Ascending aorta (tissue), 2 donors: ENCODE measurements at regions not wholly inside any gene's neighbourhood (a gene's known extent, or its start where the extent isn't known, plus 50 kb on each side); places are given as distances from the start of the nearest gene placed in this dataset.

Experiments
- DNase-seq, 2 donors: peaks; one replicate each; pipeline ENCODE4 v3.0.0-alpha.2; 2019; ENCODE audit warnings: low spot score in 2 of 2
- H3K27ac ChIP-seq, 2 donors: fragments of 200-600 bp; sonication (generic); one replicate each; pipeline ENCODE4 v1.5.1; 2016 to 2017; ENCODE audit warnings: mild to moderate bottlenecking in 1 of 2
- H3K27me3 ChIP-seq: fragments of 200-600 bp; sonication (generic); one replicate; pipeline ENCODE4 v1.5.1; 2017
- H3K36me3 ChIP-seq, 2 donors: fragments of 200-600 bp; sonication (generic); one replicate each; pipeline ENCODE4 v1.5.1; 2016
- H3K4me1 ChIP-seq, 2 donors: fragments of 200-600 bp; sonication (generic); one replicate each; pipeline ENCODE4 v1.5.1; 2016 to 2017; ENCODE audit warnings: mild to moderate bottlenecking in 1 of 2
- H3K4me3 ChIP-seq, 2 donors: fragments of 200-600 bp; sonication (generic); one replicate each; pipeline ENCODE4 v1.5.1; 2016 to 2017; ENCODE audit warnings: mild to moderate bottlenecking in 1 of 2
- H3K9me3 ChIP-seq, 2 donors: fragments of 200-600 bp; sonication (generic); one replicate each; pipeline ENCODE4 v1.5.1; 2016
- CTCF ChIP-seq, 3 experiments: fragments of 200-600 bp in 2 of 3; fragments of 450-650 bp in 1 of 3; sonication (generic) in 2 of 3; IDR thresholded peaks; one replicate each; pipeline ENCODE4 v1.5.1; 2016 to 2019; ENCODE audit warnings: antibody characterized with exemption in 3 of 3, mild to moderate bottlenecking in 1 of 3, moderate library complexity in 1 of 3
- intact Hi-C: fragments of 100-400 bp; cut with DNase I; formaldehyde crosslinking; loops from one replicate; pipeline ENCODE4 v1.15.1; 2023

GRCh38 chr4:149095001-149095400, 652.8 kb upstream of the NR3C2 start:
- Histone ChIP-seq H3K27ac (no peak overlapping the region), H3K4me3 (no peak overlapping the region), H3K4me1 (no peaks in the 10 kb centered on the region), H3K9me3 (peaks cover 4 to 20% of the 10 kb centered on the region in 2 donors), H3K27me3 (no peaks in the 10 kb centered on the region), H3K36me3 (no peaks in the 10 kb centered on the region)
- no peak for DNase-seq
- intact Hi-C loops = no loop called here
- no peak for TF ChIP-seq CTCF (IDR thresholded peaks at IDR 0.05)

GRCh38 chr4:149084144-149084543, 641.9 kb upstream of the NR3C2 start:
- Histone ChIP-seq H3K9me3 (peaks cover 0 to 3% of the 10 kb centered on the region in 2 donors), H3K27ac (no peak overlapping the region), H3K4me3 (no peak overlapping the region), H3K27me3 (no peaks in the 10 kb centered on the region), H3K4me1 (no peaks in the 10 kb centered on the region), H3K36me3 (no peaks in the 10 kb centered on the region)
- intact Hi-C loops = no loop called here
- no peak for TF ChIP-seq CTCF (IDR thresholded peaks at IDR 0.05)
- DNase-seq = no peak

- no peaks in the 10 kb centered on the region for H3K27me3 ChIP-seq
- TF ChIP-seq CTCF (IDR thresholded peaks at IDR 0.05) = no peak
- no peaks in the 10 kb centered on the region for H3K36me3 ChIP-seq
- no peak overlapping the region for H3K27ac ChIP-seq
- H3K4me1 ChIP-seq = no peaks in the 10 kb centered on the region
- no peaks in the 10 kb centered on the region for H3K9me3 ChIP-seq
- intact Hi-C loops = no loop called here
- no peak overlapping the region for H3K4me3 ChIP-seq
- no peak for DNase-seq
Observed at GRCh38 chr4:149077181-149077580, 635.0 kb upstream of the NR3C2 start.

- no peaks in the 10 kb centered on the region for H3K27me3 ChIP-seq
- no peaks in the 10 kb centered on the region for H3K36me3 ChIP-seq
- H3K9me3 ChIP-seq = no peaks in the 10 kb centered on the region
- no peak for TF ChIP-seq CTCF (IDR thresholded peaks at IDR 0.05)
- H3K4me3 ChIP-seq = no peak overlapping the region
- DNase-seq = no peak
- H3K4me1 ChIP-seq = no peaks in the 10 kb centered on the region
- H3K27ac ChIP-seq = no peak overlapping the region
- intact Hi-C loops = no loop called here
Observed at GRCh38 chr4:149076401-149076800, 634.2 kb upstream of the NR3C2 start.

- TF ChIP-seq CTCF (IDR thresholded peaks at IDR 0.05) = no peak
- Histone ChIP-seq H3K4me3 (no peak overlapping the region), H3K27ac (no peak overlapping the region), H3K27me3 (no peaks in the 10 kb centered on the region), H3K36me3 (no peaks in the 10 kb centered on the region), H3K9me3 (peaks cover 0 to 4% of the 10 kb centered on the region in 2 donors), H3K4me1 (no peaks in the 10 kb centered on the region)
- DNase-seq = no peak
- intact Hi-C loops = no loop called here
Observed at GRCh38 chr4:149072384-149072783, 630.2 kb upstream of the NR3C2 start.

- H3K27ac ChIP-seq = no peak overlapping the region
- no peak overlapping the region for H3K4me3 ChIP-seq
- intact Hi-C loops = no loop called here
- no peaks in the 10 kb centered on the region for H3K27me3 ChIP-seq
- no peak for TF ChIP-seq CTCF (IDR thresholded peaks at IDR 0.05)
- no peaks in the 10 kb centered on the region for H3K36me3 ChIP-seq
- no peak for DNase-seq
- H3K9me3 ChIP-seq = peaks cover 0 to 4% of the 10 kb centered on the region in 2 donors
- H3K4me1 ChIP-seq = no peaks in the 10 kb centered on the region
Observed at GRCh38 chr4:149065753-149066152, 623.5 kb upstream of the NR3C2 start.
